Parathyroid adenoma (tissue), 2 donors: ENCODE measurements at regions not wholly inside any gene's neighbourhood (a gene's known extent, or its start where the extent isn't known, plus 50 kb on each side); places are given as distances from the start of the nearest gene placed in this dataset.

ENCODE experiments used
- H2AFZ ChIP-seq: fragments of 300-600 bp; sonication (generic); one replicate; pipeline ENCODE4 v1.7.0; 2017; ENCODE audit warnings: antibody characterized with exemption, mild to moderate bottlenecking
- H3K27ac ChIP-seq: fragments of 300-600 bp; sonication (generic); one replicate; pipeline ENCODE4 v1.7.0; 2017
- H3K27me3 ChIP-seq: fragments of 300-600 bp; sonication (generic); one replicate; pipeline ENCODE4 v1.7.0; 2017; ENCODE audit warnings: low read length; ENCODE audit not compliant: control insufficient read depth, insufficient read depth
- H3K36me3 ChIP-seq: fragments of 300-600 bp; sonication (generic); one replicate; pipeline ENCODE4 v1.7.0; 2017; ENCODE audit warnings: low read length; ENCODE audit not compliant: control insufficient read depth, insufficient read depth
- H3K4me1 ChIP-seq: fragments of 300-600 bp; sonication (generic); one replicate; pipeline ENCODE4 v1.7.0; 2017; ENCODE audit warnings: control low read depth
- H3K4me2 ChIP-seq: fragments of 300-600 bp; sonication (generic); one replicate; pipeline ENCODE4 v1.7.0; 2017; ENCODE audit warnings: low read length
- H3K4me3 ChIP-seq: fragments of 300-600 bp; sonication (generic); one replicate; pipeline ENCODE4 v1.7.0; 2017; ENCODE audit warnings: low read depth, low read length
- H3K79me2 ChIP-seq: fragments of 300-600 bp; sonication (generic); one replicate; pipeline ENCODE4 v1.7.0; 2017; ENCODE audit warnings: control low read depth
- H3K9ac ChIP-seq: fragments of 300-600 bp; sonication (generic); one replicate; pipeline ENCODE4 v1.7.0; 2017; ENCODE audit warnings: mild to moderate bottlenecking
- H3K9me3 ChIP-seq: fragments of 300-600 bp; sonication (generic); one replicate; pipeline ENCODE4 v1.7.0; 2017; ENCODE audit warnings: low read length; ENCODE audit not compliant: control insufficient read depth
- CTCF ChIP-seq: fragments of 300-600 bp; sonication (generic); IDR thresholded peaks from one replicate; pipeline ENCODE4 v1.7.0; 2017; ENCODE audit warnings: antibody characterized with exemption, mild to moderate bottlenecking
- donor health status: primary hyperparathyroidism.

GRCh38 chr10:105952153-105952552, 1212.4 kb downstream of the SORCS1 start:
- H3K9ac ChIP-seq: no peak overlapping the region
- no peak overlapping the region for H3K27ac ChIP-seq
- no peaks in the 10 kb centered on the region for H3K27me3 ChIP-seq
- H3K4me3 ChIP-seq: no peak overlapping the region
- H3K79me2 ChIP-seq: no peaks in the 10 kb centered on the region
- H3K4me2 ChIP-seq: no peak overlapping the region
- H3K36me3 ChIP-seq: no peaks in the 10 kb centered on the region
- H3K9me3 ChIP-seq: no peaks in the 10 kb centered on the region
- TF ChIP-seq CTCF: no peak
- H3K4me1 ChIP-seq: no peaks in the 10 kb centered on the region
- peak overlapping the region; percentile 6 for H2AFZ ChIP-seq

- no peaks in the 10 kb centered on the region for H3K4me1 ChIP-seq
- no peaks in the 10 kb centered on the region for H3K9me3 ChIP-seq
- H3K36me3 ChIP-seq: no peaks in the 10 kb centered on the region
- no peak overlapping the region for H2AFZ ChIP-seq
- H3K4me2 ChIP-seq: no peak overlapping the region
- no peaks in the 10 kb centered on the region for H3K79me2 ChIP-seq
- no peak overlapping the region for H3K27ac ChIP-seq
- TF ChIP-seq CTCF: peak; percentile 32
- H3K27me3 ChIP-seq: no peaks in the 10 kb centered on the region
- no peak overlapping the region for H3K4me3 ChIP-seq
- H3K9ac ChIP-seq: no peak overlapping the region
These were observed 1214.1 kb downstream of the SORCS1 start for GRCh38 chr10:105950410-105950809.

GRCh38 chr10:105949721-105950120, 1214.8 kb downstream of the SORCS1 start:
- no peak overlapping the region for H3K4me2 ChIP-seq
- no peak for TF ChIP-seq CTCF
- H3K4me3 ChIP-seq: no peak overlapping the region
- no peaks in the 10 kb centered on the region for H3K36me3 ChIP-seq
- no peak overlapping the region for H3K9ac ChIP-seq
- no peaks in the 10 kb centered on the region for H3K79me2 ChIP-seq
- H3K4me1 ChIP-seq: no peaks in the 10 kb centered on the region
- no peak overlapping the region for H3K27ac ChIP-seq
- H2AFZ ChIP-seq: no peak overlapping the region
- no peaks in the 10 kb centered on the region for H3K27me3 ChIP-seq
- H3K9me3 ChIP-seq: no peaks in the 10 kb centered on the region

GRCh38 chr10:105925045-105925785, 1239.3 kb downstream of the SORCS1 start:
- H3K9ac ChIP-seq: no peak overlapping the region
- no peaks in the 10 kb centered on the region for H3K9me3 ChIP-seq
- no peak overlapping the region for H3K4me3 ChIP-seq
- H3K36me3 ChIP-seq: no peaks in the 10 kb centered on the region
- H3K27me3 ChIP-seq: no peaks in the 10 kb centered on the region
- H3K27ac ChIP-seq: no peak overlapping the region
- TF ChIP-seq CTCF: no peak
- no peaks in the 10 kb centered on the region for H3K79me2 ChIP-seq
- H2AFZ ChIP-seq: no peak overlapping the region
- H3K4me2 ChIP-seq: no peak overlapping the region
- no peaks in the 10 kb centered on the region for H3K4me1 ChIP-seq

- H3K4me1 ChIP-seq: no peaks in the 10 kb centered on the region
- H3K27me3 ChIP-seq: no peaks in the 10 kb centered on the region
- H3K79me2 ChIP-seq: no peaks in the 10 kb centered on the region
- TF ChIP-seq CTCF: no peak
- no peak overlapping the region for H3K4me2 ChIP-seq
- no peaks in the 10 kb centered on the region for H3K36me3 ChIP-seq
- H2AFZ ChIP-seq: no peak overlapping the region
- H3K4me3 ChIP-seq: no peak overlapping the region
- no peak overlapping the region for H3K27ac ChIP-seq
- H3K9ac ChIP-seq: no peak overlapping the region
- H3K9me3 ChIP-seq: no peaks in the 10 kb centered on the region
These were observed 1243.2 kb downstream of the SORCS1 start for GRCh38 chr10:105921348-105921747.
